ENCODE measurements at regions not wholly inside any gene's neighbourhood (a gene's known extent, or its start where the extent isn't known, plus 50 kb on each side); places are given as distances from the start of the nearest gene placed in this dataset.
"Not testable (repeated sequence)": the region's sequence is repeated elsewhere in the genome, so short reads cannot be mapped to it uniquely, and the experiment has no call there.

GRCh38 chr10:36416513-36416912, 708.9 kb upstream of the ANKRD30A start:
- no peak for ATAC-seq
- 93% methylated on average over 1 of the region's 1 CpG for WGBS
- H3K4me1 ChIP-seq (ENCODE audit: control insufficient read depth, insufficient read depth, low read length) = no peaks in the 10 kb centered on the region
- H3K27ac ChIP-seq (ENCODE audit: low read length) = no peak overlapping the region
- intact Hi-C loops (cut with DNase I) = no loop called here
- no peak for DNase-seq
- no peaks in the 10 kb centered on the region for H3K9me3 ChIP-seq (ENCODE audit: control insufficient read depth, low read length)
- H3K27me3 ChIP-seq (ENCODE audit: control insufficient read depth, insufficient read depth) = no peaks in the 10 kb centered on the region
- no peak overlapping the region for H3K4me3 ChIP-seq (ENCODE audit: low read length)

- Histone ChIP-seq H3K4me1 (ENCODE audit: control insufficient read depth, insufficient read depth, low read length) (no peaks in the 10 kb centered on the region), H3K4me3 (ENCODE audit: low read length) (no peak overlapping the region), H3K9me3 (ENCODE audit: control insufficient read depth, low read length) (no peaks in the 10 kb centered on the region), H3K27me3 (ENCODE audit: control insufficient read depth, insufficient read depth) (no peaks in the 10 kb centered on the region), H3K27ac (ENCODE audit: low read length) (no peak overlapping the region)
- 91% methylated on average over 1 of the region's 1 CpG for WGBS
- ATAC-seq (no peak), DNase-seq (no peak)
- intact Hi-C loops (cut with DNase I) = no loop called here
Measured at GRCh38 chr10:36412942-36413341, 712.5 kb upstream of the ANKRD30A start.

DNA sequence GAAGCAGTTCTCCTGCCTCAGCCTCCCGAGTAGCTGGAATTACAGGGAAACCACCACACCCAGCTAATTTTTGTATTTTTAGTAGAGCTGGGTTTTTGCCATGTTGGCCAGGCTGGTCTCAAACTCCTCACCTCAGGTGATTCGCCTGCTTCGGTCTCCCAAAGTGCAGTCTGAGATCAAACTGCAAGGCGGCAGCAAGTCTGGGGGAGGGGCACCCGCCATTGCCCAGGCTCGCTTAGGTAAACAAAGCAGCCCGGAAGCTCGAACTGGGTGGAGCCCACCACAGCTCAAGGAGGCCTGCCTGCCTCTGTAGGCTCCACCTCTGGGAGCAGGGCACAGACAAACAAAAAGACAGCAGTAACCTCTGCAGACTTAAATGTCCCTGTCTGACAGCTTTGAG, 725.2 kb upstream of the ANKRD30A start:
- ATAC-seq; H3K9me3 ChIP-seq (ENCODE audit: control insufficient read depth, low read length); DNase-seq; H3K27ac ChIP-seq (ENCODE audit: low read length); H3K4me3 ChIP-seq (ENCODE audit: low read length); H3K4me1 ChIP-seq (ENCODE audit: control insufficient read depth, insufficient read depth, low read length); intact Hi-C loops (cut with DNase I); H3K27me3 ChIP-seq (ENCODE audit: control insufficient read depth, insufficient read depth): not testable (repeated sequence)
- WGBS = 92% methylated on average over 8 of the region's 8 CpGs

DNA sequence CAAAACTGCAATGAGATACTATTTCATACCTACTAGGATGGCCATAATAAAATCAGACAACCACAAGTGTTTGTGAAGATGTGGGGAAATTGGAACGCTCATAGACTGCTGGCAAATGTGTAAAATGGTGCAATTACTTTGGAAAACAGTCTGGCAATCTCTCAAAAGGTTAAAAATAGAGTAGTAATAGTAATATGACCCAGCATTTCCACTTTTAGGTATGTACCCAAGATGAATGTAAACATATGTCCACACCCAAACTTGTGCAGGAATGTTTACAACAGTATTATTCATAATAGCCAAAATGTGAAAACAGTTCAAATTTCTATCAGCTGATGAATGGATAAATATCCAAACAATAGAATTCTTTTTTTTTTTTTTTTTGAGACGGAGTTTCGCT, 731.6 kb upstream of the ANKRD30A start:
- 94% methylated on average over 3 of the region's 3 CpGs for WGBS
- H3K27ac ChIP-seq (ENCODE audit: low read length) = no peak overlapping the region
- DNase-seq (no peak), ATAC-seq (no peak)
- no peaks in the 10 kb centered on the region for H3K9me3 ChIP-seq (ENCODE audit: control insufficient read depth, low read length)
- H3K4me3 ChIP-seq (ENCODE audit: low read length) = no peak overlapping the region
- intact Hi-C loops (cut with DNase I) = no loop called here
- no peaks in the 10 kb centered on the region for H3K4me1 ChIP-seq (ENCODE audit: control insufficient read depth, insufficient read depth, low read length)
- no peaks in the 10 kb centered on the region for H3K27me3 ChIP-seq (ENCODE audit: control insufficient read depth, insufficient read depth)

GRCh38 chr10:36391405-36391804, 734.0 kb upstream of the ANKRD30A start:
- WGBS = 81% methylated on average over 4 of the region's 4 CpGs
- intact Hi-C loops (cut with DNase I) = no loop called here
- H3K4me1 ChIP-seq (ENCODE audit: control insufficient read depth, insufficient read depth, low read length) = no peaks in the 10 kb centered on the region
- H3K9me3 ChIP-seq (ENCODE audit: control insufficient read depth, low read length) = no peaks in the 10 kb centered on the region
- H3K27me3 ChIP-seq (ENCODE audit: control insufficient read depth, insufficient read depth) = no peaks in the 10 kb centered on the region
- H3K4me3 ChIP-seq (ENCODE audit: low read length) = no peak overlapping the region
- DNase-seq (no peak), ATAC-seq (no peak)
- H3K27ac ChIP-seq (ENCODE audit: low read length) = no peak overlapping the region

- intact Hi-C loops (cut with DNase I) = no loop called here
- Histone ChIP-seq H3K4me3 (ENCODE audit: low read length) (no peak overlapping the region), H3K4me1 (ENCODE audit: control insufficient read depth, insufficient read depth, low read length) (no peaks in the 10 kb centered on the region), H3K27ac (ENCODE audit: low read length) (no peak overlapping the region), H3K9me3 (ENCODE audit: control insufficient read depth, low read length) (no peaks in the 10 kb centered on the region), H3K27me3 (ENCODE audit: control insufficient read depth, insufficient read depth) (no peaks in the 10 kb centered on the region)
- DNase-seq (no peak), ATAC-seq (no peak)
- WGBS = 36% methylated on average over 1 of the region's 1 CpG
Measured at GRCh38 chr10:36390221-36390620, 735.2 kb upstream of the ANKRD30A start.

DNA sequence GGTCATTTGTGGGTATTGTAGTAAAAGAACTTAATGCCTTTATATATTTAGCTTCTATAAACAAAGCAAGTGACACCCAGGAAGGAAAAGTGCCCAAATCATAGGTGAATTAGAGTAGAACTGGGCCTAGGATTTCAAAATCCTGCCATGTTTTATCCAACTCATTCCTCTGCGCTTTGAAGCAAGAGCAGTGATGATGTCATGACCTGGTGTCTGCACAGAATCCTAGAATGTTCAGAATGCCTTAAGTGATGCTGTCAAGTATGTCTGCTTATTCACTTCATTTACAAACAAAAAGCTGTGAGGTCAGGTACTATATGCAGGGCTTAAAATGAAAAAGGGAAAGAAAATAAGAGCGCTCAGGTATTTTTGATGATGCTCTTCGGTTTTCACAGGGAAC, 737.2 kb upstream of the ANKRD30A start:
- ATAC-seq (no peak), DNase-seq (no peak)
- WGBS = 98% methylated on average over 3 of the region's 3 CpGs
- intact Hi-C loops (cut with DNase I) = no loop called here
- no peak overlapping the region for H3K27ac ChIP-seq (ENCODE audit: low read length)
- H3K27me3 ChIP-seq (ENCODE audit: control insufficient read depth, insufficient read depth) = no peaks in the 10 kb centered on the region
- H3K4me3 ChIP-seq (ENCODE audit: low read length) = no peak overlapping the region
- H3K9me3 ChIP-seq (ENCODE audit: control insufficient read depth, low read length) = no peaks in the 10 kb centered on the region
- H3K4me1 ChIP-seq (ENCODE audit: control insufficient read depth, insufficient read depth, low read length) = no peaks in the 10 kb centered on the region

GRCh38 chr10:36385693-36386092, 739.7 kb upstream of the ANKRD30A start:
- H3K27me3 ChIP-seq (ENCODE audit: control insufficient read depth, insufficient read depth) = no peaks in the 10 kb centered on the region
- H3K4me3 ChIP-seq (ENCODE audit: low read length) = no peak overlapping the region
- H3K9me3 ChIP-seq (ENCODE audit: control insufficient read depth, low read length) = no peaks in the 10 kb centered on the region
- intact Hi-C loops (cut with DNase I) = no loop called here
- H3K4me1 ChIP-seq (ENCODE audit: control insufficient read depth, insufficient read depth, low read length) = peaks cover 8% of the 10 kb centered on the region
- DNase-seq (no peak), ATAC-seq (no peak)
- WGBS = 96% methylated on average over 9 of the region's 9 CpGs
- H3K27ac ChIP-seq (ENCODE audit: low read length) = no peak overlapping the region

DNA sequence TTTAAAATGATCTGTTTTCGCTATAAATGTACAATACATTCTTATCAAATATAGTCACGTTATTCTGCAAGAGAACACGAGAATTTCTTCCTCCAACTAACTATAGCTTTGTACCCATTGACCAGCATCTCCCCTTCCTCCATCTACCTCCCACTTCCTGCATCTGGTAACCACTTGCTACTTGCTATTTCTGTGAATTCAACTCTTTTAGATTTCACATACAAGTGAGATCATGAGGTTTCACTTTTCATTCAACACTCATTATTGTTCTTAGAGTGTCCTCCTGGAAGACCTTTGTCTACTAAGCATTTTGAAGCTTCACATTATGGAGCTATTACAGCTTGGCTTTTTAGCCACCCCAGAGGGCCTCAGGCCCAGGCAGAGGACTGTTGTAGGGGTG, 741.3 kb upstream of the FZD8 start:
- Histone ChIP-seq H3K4me1 (ENCODE audit: control insufficient read depth, insufficient read depth, low read length) (peaks cover 9% of the 10 kb centered on the region), H3K27ac (ENCODE audit: low read length) (no peak overlapping the region), H3K27me3 (ENCODE audit: control insufficient read depth, insufficient read depth) (no peaks in the 10 kb centered on the region), H3K9me3 (ENCODE audit: control insufficient read depth, low read length) (no peaks in the 10 kb centered on the region), H3K4me3 (ENCODE audit: low read length) (no peak overlapping the region)
- no peak for DNase-seq
- intact Hi-C loops (cut with DNase I) = no loop called here
- ATAC-seq = no peak
- 82% methylated on average over 3 of the region's 3 CpGs for WGBS

GRCh38 chr10:36381748-36382147, 739.7 kb upstream of the FZD8 start:
- peak in 1 of 2 donors; percentile 60 for ATAC-seq

GRCh38 chr10:36380538-36380937, 738.4 kb upstream of the FZD8 start:
- 55% methylated on average over 2 of the region's 2 CpGs for WGBS
- no peak for DNase-seq
- ATAC-seq = peak in 1 of 2 donors; percentile 16
- intact Hi-C loops (cut with DNase I) = no loop called here
- Histone ChIP-seq H3K27me3 (ENCODE audit: control insufficient read depth, insufficient read depth) (no peaks in the 10 kb centered on the region), H3K9me3 (ENCODE audit: control insufficient read depth, low read length) (no peaks in the 10 kb centered on the region), H3K27ac (ENCODE audit: low read length) (no peak overlapping the region), H3K4me1 (ENCODE audit: control insufficient read depth, insufficient read depth, low read length) (peaks cover 9% of the 10 kb centered on the region), H3K4me3 (ENCODE audit: low read length) (no peak overlapping the region)

More at GRCh38 chr10:36381748-36382147, 739.7 kb upstream of the FZD8 start:
- Histone ChIP-seq H3K27ac (ENCODE audit: low read length) (no peak overlapping the region), H3K27me3 (ENCODE audit: control insufficient read depth, insufficient read depth) (no peaks in the 10 kb centered on the region), H3K4me1 (ENCODE audit: control insufficient read depth, insufficient read depth, low read length) (peaks cover 9% of the 10 kb centered on the region), H3K4me3 (ENCODE audit: low read length) (no peak overlapping the region), H3K9me3 (ENCODE audit: control insufficient read depth, low read length) (no peaks in the 10 kb centered on the region)
- intact Hi-C loops (cut with DNase I) = no loop called here
- 30% methylated on average over 1 of the region's 1 CpG for WGBS
- no peak for DNase-seq

GRCh38 chr10:36375107-36375506, 733.0 kb upstream of the FZD8 start:
- Histone ChIP-seq H3K9me3 (ENCODE audit: control insufficient read depth, low read length) (no peaks in the 10 kb centered on the region), H3K4me3 (ENCODE audit: low read length) (no peak overlapping the region), H3K27ac (ENCODE audit: low read length) (no peak overlapping the region), H3K4me1 (ENCODE audit: control insufficient read depth, insufficient read depth, low read length) (no peaks in the 10 kb centered on the region), H3K27me3 (ENCODE audit: control insufficient read depth, insufficient read depth) (no peaks in the 10 kb centered on the region)
- no peak for ATAC-seq
- DNase-seq = no peak
- intact Hi-C loops (cut with DNase I) = no loop called here
- WGBS = 96% methylated on average over 3 of the region's 3 CpGs
